ENCODE measurements at regions not wholly inside any gene's neighbourhood (a gene's known extent, or its start where the extent isn't known, plus 50 kb on each side); places are given as distances from the start of the nearest gene placed in this dataset.
A peak's percentile ranks its signal among the peaks of the same experiment; 100 is the strongest.

GRCh38 chr15:46354443-46354842, 719.6 kb downstream of the SQOR start:
- Histone ChIP-seq H3K9me3 (no peaks in the 10 kb centered on the region), H3K36me3 (replicated peaks in 1 of 2; ENCODE audit: insufficient read depth in 1 of 2, low read depth in 2 of 2) (no peaks in the 10 kb centered on the region), H3K27ac (no peak overlapping the region), H3K4me1 (no peaks in the 10 kb centered on the region), H3K4me3 (no peak overlapping the region), H3K27me3 (no peaks in the 10 kb centered on the region)
- 66 to 82% methylated on average over 3 of the region's 3 CpGs for WGBS, 2 donors
- DNase-seq: no peak
- TF ChIP-seq CTCF (IDR thresholded peaks at IDR 0.05): no peak
- TF ChIP-seq POLR2A (IDR thresholded peaks at IDR 0.05): no peak
- ATAC-seq: no peak
- intact Hi-C loops (cut with DNase I): no loop called here

- no peaks in the 10 kb centered on the region for H3K4me1 ChIP-seq
- intact Hi-C loops (cut with DNase I): no loop called here
- H3K4me3 ChIP-seq: no peak overlapping the region
- ATAC-seq: no peak
- 62 to 64% methylated on average over 6 of the region's 6 CpGs for WGBS, 2 donors
- no peaks in the 10 kb centered on the region for H3K9me3 ChIP-seq
- no peaks in the 10 kb centered on the region for H3K36me3 ChIP-seq (replicated peaks in 1 of 2; ENCODE audit: insufficient read depth in 1 of 2, low read depth in 2 of 2)
- no peaks in the 10 kb centered on the region for H3K27me3 ChIP-seq
- peak in 3 of 4 donors; percentile 8 to 17 (median 12) for DNase-seq
- TF ChIP-seq CTCF (IDR thresholded peaks at IDR 0.05) (no peak), POLR2A (IDR thresholded peaks at IDR 0.05) (no peak)
- no peak overlapping the region for H3K27ac ChIP-seq
These were observed 730.7 kb downstream of the SQOR start for GRCh38 chr15:46365572-46365971.

GRCh38 chr15:46366360-46367007, 731.7 kb downstream of the SQOR start:
- no peak for DNase-seq
- no peak for ATAC-seq
- no peaks in the 10 kb centered on the region for H3K4me1 ChIP-seq
- H3K27ac ChIP-seq: no peak overlapping the region
- no peak for TF ChIP-seq POLR2A (IDR thresholded peaks at IDR 0.05)
- TF ChIP-seq CTCF (IDR thresholded peaks at IDR 0.05): no peak
- H3K36me3 ChIP-seq (replicated peaks in 1 of 2; ENCODE audit: insufficient read depth in 1 of 2, low read depth in 2 of 2): no peaks in the 10 kb centered on the region
- H3K9me3 ChIP-seq: no peaks in the 10 kb centered on the region
- WGBS, 2 donors: 47 to 56% methylated on average over 2 of the region's 2 CpGs
- H3K27me3 ChIP-seq: no peaks in the 10 kb centered on the region
- H3K4me3 ChIP-seq: no peak overlapping the region
- intact Hi-C loops (cut with DNase I): no loop called here

- Histone ChIP-seq H3K27me3 (peaks cover 0 to 3% of the 10 kb centered on the region in 2 donors), H3K9me3 (no peaks in the 10 kb centered on the region), H3K4me3 (no peak overlapping the region), H3K27ac (no peak overlapping the region), H3K36me3 (replicated peaks in 1 of 2; ENCODE audit: insufficient read depth in 1 of 2, low read depth in 2 of 2) (no peaks in the 10 kb centered on the region), H3K4me1 (no peaks in the 10 kb centered on the region)
- intact Hi-C loops (cut with DNase I): no loop called here
- DNase-seq (no peak), ATAC-seq (no peak)
- TF ChIP-seq POLR2A (IDR thresholded peaks at IDR 0.05) (no peak), CTCF (IDR thresholded peaks at IDR 0.05) (no peak)
- WGBS, 2 donors: 50 to 71% methylated on average over 3 of the region's 3 CpGs
These were observed 749.1 kb downstream of the SQOR start for GRCh38 chr15:46383978-46384377.

GRCh38 chr15:46386356-46386755, 751.5 kb downstream of the SQOR start:
- intact Hi-C loops (cut with DNase I): no loop called here
- no peak for DNase-seq
- no peak overlapping the region for H3K4me3 ChIP-seq
- peaks cover 0 to 3% of the 10 kb centered on the region in 2 donors for H3K27me3 ChIP-seq
- H3K9me3 ChIP-seq: no peaks in the 10 kb centered on the region
- no peaks in the 10 kb centered on the region for H3K36me3 ChIP-seq (replicated peaks in 1 of 2; ENCODE audit: insufficient read depth in 1 of 2, low read depth in 2 of 2)
- no peak overlapping the region for H3K27ac ChIP-seq
- WGBS, 2 donors: 63 to 84% methylated on average over 1 of the region's 1 CpG
- no peak for ATAC-seq
- TF ChIP-seq CTCF (IDR thresholded peaks at IDR 0.05): no peak
- no peak for TF ChIP-seq POLR2A (IDR thresholded peaks at IDR 0.05)
- H3K4me1 ChIP-seq: no peaks in the 10 kb centered on the region

Data from body of pancreas (tissue), 4 donors.